Stimulated activated CD8-positive, alpha-beta memory T cell treated with anti-CD3 and anti-CD28 coated beads, Interleukin-2, amount 100 ng/mL, for 48 hours (primary cell): ENCODE measurements at regions not wholly inside any gene's neighbourhood (a gene's known extent, or its start where the extent isn't known, plus 50 kb on each side); places are given as distances from the start of the nearest gene placed in this dataset.
A peak's percentile ranks its signal among the peaks of the same experiment; 100 is the strongest.

Source experiments
- DNase-seq, 2 donors: peaks; one replicate each; pipeline ENCODE4 v3.0.0-alpha.2; 2020; ENCODE audit warnings: low read depth in 2 of 2

DNA sequence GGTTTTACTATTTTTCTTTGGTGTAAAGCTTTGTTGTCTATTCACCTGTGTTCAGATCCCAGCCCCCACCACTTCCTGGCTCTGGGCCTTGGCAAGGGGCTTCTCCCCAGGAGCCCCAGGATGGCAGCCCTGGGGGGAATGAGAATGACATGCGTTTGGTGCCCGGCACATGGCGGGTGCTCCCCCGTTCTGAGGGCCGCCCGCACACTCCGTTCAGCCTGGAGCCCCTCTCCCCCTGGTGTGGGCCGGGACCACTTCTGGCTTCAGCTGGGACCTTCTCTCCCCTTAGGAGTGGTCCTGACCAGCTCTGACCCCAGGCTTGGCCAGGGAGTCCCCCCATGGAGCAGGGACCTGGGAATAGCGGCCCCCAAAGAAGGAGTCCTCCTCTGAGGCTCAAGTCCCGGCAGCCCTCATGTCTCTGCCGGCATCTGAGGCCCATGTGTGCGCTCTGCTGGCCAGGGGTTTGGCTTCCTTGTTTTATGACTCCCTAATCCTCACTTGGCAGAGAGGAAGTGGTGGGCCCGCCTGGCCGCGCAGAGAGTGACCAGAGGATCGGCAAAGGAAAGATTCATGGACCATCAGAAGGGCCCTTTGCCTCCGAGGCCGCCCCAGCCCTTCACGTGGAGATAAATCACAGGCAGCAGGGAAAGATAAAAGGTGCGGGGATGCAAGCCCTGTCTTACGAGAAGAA is 57.0 kb upstream of the LMX1B start:
- no peak for DNase-seq

DNA sequence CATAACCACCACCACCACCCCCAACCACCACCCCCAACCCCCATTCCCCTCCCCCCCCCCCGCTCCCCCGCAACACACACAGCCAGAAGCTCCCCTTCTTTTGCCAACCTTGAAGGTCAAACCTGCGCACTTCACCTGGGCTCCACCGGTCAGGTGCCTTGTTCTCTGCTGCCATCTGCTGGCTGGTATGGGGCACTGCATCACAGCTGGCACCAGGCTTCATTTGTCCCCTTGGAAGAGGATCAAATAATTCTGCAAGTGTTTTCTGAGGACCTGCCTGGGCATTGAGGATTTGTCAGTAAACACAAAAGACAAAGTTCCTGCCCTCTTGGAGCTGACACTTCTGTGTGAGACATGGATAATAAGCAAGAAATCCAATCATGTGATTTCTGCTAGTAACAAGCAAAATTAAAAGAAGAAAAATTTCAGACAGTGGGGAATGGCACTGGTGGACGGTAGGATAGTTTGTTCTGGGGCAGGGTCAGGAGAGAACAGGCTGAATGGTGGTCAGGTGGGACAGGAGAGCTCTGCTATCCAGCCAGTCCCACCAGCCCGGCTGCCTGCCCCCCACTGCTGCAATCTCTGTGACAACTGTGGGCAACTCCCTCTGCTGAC is 55.6 kb upstream of the LMX1B start:
- peak; percentile 35 to 53 for DNase-seq

DNA sequence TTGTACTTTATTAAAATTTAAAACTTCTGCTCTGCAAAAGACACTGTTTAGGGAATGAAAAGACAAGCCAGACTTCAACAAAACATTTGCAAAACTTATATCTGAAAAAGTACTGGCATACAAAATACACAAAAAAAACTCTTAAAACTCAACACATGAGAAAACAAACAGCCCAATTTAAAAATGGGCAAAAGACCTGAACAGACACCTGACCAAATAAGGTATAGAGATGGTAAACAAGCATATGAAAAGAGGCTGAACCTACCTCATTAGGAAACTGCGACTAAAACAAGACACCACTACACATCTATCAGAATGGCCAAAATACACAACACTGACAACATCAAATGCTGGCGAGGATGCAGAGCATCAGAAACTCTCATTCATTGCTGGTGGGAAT is 54.4 kb upstream of the LMX1B start:
- no peak for DNase-seq

DNA sequence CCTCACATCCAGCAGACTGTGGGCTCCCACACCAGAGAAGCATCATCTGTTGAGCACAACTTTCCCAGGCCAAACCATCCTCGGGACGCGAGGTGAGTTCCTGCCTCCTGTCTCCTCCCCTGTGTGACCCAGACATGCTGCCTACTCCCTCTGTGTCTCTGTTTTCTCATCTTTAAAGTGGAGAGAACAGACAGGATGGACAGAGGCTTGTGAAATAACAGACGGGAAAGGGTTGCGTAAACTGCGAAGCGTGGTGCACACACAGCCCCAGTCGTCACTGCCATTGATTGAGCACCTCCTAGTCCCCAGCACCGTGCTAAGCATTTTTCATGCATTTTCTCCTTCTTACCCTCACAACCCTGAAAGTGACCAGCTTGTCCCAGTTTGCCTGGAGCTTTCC is 52.1 kb upstream of the LMX1B start:
- no peak for DNase-seq

DNA sequence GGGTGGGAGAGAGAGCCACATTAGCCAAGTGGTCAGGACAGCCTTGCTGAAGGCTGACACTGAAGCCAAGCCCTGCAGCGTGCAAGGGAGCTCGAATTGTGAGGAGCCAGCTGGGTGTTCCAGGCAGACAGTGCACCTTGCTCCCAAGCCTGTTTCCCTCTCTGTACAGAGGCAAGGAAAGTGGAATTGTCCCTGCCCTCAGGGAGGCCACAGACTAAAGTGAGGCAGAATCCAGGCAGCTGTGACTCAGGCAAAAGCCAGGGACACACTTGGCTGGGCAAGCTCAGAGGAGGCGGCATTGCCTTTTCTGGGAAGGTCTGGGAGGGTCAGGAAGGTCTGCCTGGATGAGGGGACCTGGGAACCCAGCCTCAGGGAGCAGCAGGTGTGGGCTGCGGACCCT is 50.2 kb upstream of the LMX1B start:
- no peak for DNase-seq
